B cell (primary cell): ENCODE measurements at regions not wholly inside any gene's neighbourhood (a gene's known extent, or its start where the extent isn't known, plus 50 kb on each side); places are given as distances from the start of the nearest gene placed in this dataset.

Experiments used
- ATAC-seq: fragments of 200-7000 bp; cut with Tn5 transposase; one replicate; pipeline ENCODE4 v1.10.0; 2021; ENCODE audit warnings: low read depth, mild to moderate bottlenecking, moderate number of reproducible peaks, moderate library complexity
- CTCF ChIA-PET: fragments of 350-600 bp; sonication (Branson Sonifier 250); formaldehyde crosslinking; loops from one replicate; lab custom pipeline; 2021; ENCODE audit warnings: antibody characterized with exemption, inconsistent platforms; lab: Charles Lee
- POLR2A ChIA-PET: fragments of 350-600 bp; sonication (Branson Sonifier 250); formaldehyde crosslinking; loops from one replicate; lab custom pipeline; 2021; ENCODE audit warnings: antibody characterized with exemption; lab: Charles Lee
- DNase-seq: peaks from one replicate; pipeline ENCODE4 v3.0.0; 2013
- H2AFZ ChIP-seq: 2 replicates; pipeline ENCODE4 v1.6.1; 2012; ENCODE audit warnings: mild to moderate bottlenecking, low read depth, low read length; ENCODE audit not compliant: insufficient read depth, poor library complexity, severe bottlenecking
- H3K27ac ChIP-seq, 2 donors: 1 replicate in 1 of 2; 2 replicates in 1 of 2; pipeline ENCODE4 v1.5.1; 2012 to 2013; ENCODE audit warnings: low read length in 2 of 2, mild to moderate bottlenecking in 2 of 2, moderate library complexity in 1 of 2
- H3K27me3 ChIP-seq, 4 experiments: fragments of 200-600 bp in 1 of 4; sonication (generic) in 1 of 4; replicated peaks in 1 of 4; 1 replicate in 2 of 4; 2 replicates in 2 of 4; pipeline versions ENCODE4 v1.6.1 to v1.7.0; 2013 to 2016; ENCODE audit warnings: low read length in 3 of 4, mild to moderate bottlenecking in 2 of 4, mixed read lengths in 1 of 4, moderate library complexity in 1 of 4; ENCODE audit not compliant: insufficient read depth in 4 of 4, control insufficient read depth in 3 of 4; ENCODE audit errors: control extremely low read depth in 1 of 4
- H3K36me3 ChIP-seq, 2 experiments: replicated peaks in 1 of 2; 1 replicate in 1 of 2; 2 replicates in 1 of 2; pipeline versions ENCODE4 v1.6.1 to v1.7.1; 2013; ENCODE audit warnings: low read length in 1 of 2; ENCODE audit not compliant: insufficient read depth in 2 of 2, control insufficient read depth in 1 of 2; ENCODE audit errors: control extremely low read depth in 1 of 2, extremely low read depth in 1 of 2
- H3K4me1 ChIP-seq, 2 donors: fragments of 200-600 bp in 1 of 2; sonication (generic) in 1 of 2; 1 replicate in 1 of 2; 2 replicates in 1 of 2; pipeline versions ENCODE4 v1.5.1 to v1.6.1; 2013 to 2017; ENCODE audit warnings: low read length in 2 of 2; ENCODE audit not compliant: control insufficient read depth in 2 of 2, insufficient read depth in 2 of 2
- H3K4me2 ChIP-seq: replicated peaks from 2 replicates; pipeline ENCODE3; 2012; ENCODE audit warnings: mild to moderate bottlenecking, low read depth, low read length; ENCODE audit not compliant: poor library complexity, severe bottlenecking
- H3K4me3 ChIP-seq, 5 experiments: fragments of 200-600 bp in 1 of 5; sonication (generic) in 1 of 5; 1 replicate in 3 of 5; 2 replicates in 2 of 5; pipeline versions ENCODE4 v1.5.1 to v1.7.0; 2011 to 2016; ENCODE audit warnings: low read length in 4 of 5, mild to moderate bottlenecking in 4 of 5, low read depth in 2 of 5, control low read depth in 1 of 5, moderate library complexity in 1 of 5; ENCODE audit not compliant: insufficient read depth in 1 of 5; ENCODE audit errors: control extremely low read depth in 1 of 5, extremely low read depth in 1 of 5
- H3K79me2 ChIP-seq: fragments of 200-600 bp; sonication (generic); one replicate; pipeline ENCODE4 v1.6.0; 2016; ENCODE audit warnings: low read length; ENCODE audit not compliant: control insufficient read depth, insufficient read depth
- H3K9ac ChIP-seq: fragments of 200-600 bp; sonication (generic); 2 replicates; pipeline ENCODE4 v1.6.1; 2017; ENCODE audit warnings: mild to moderate bottlenecking, low read length, moderate library complexity
- H3K9me3 ChIP-seq, 3 donors: one replicate each; pipeline versions ENCODE4 v1.6.1 to v1.7.1; 2013; ENCODE audit warnings: low read length in 2 of 3; ENCODE audit not compliant: control insufficient read depth in 2 of 3, insufficient read depth in 1 of 3; ENCODE audit errors: control extremely low read depth in 1 of 3
- H4K20me1 ChIP-seq: 2 replicates; pipeline ENCODE4 v1.6.0; 2012; ENCODE audit warnings: mild to moderate bottlenecking, low read length; ENCODE audit not compliant: insufficient read depth, control insufficient read depth, poor library complexity, severe bottlenecking
- H3K27ac Mint-ChIP-seq: one replicate; pipeline ENCODE4 v1.8.0; 2021; ENCODE audit warnings: mixed read lengths
- H3K27me3 Mint-ChIP-seq: one replicate; pipeline ENCODE4 v1.8.0; 2021; ENCODE audit warnings: mixed read lengths
- H3K4me1 Mint-ChIP-seq: one replicate; pipeline ENCODE4 v1.8.0; 2021; ENCODE audit warnings: mixed read lengths
- H3K4me3 Mint-ChIP-seq: one replicate; pipeline ENCODE4 v1.8.0; 2021; ENCODE audit warnings: mixed read lengths
- H3K9me3 Mint-ChIP-seq: one replicate; pipeline ENCODE4 v1.8.0; 2022; ENCODE audit warnings: mixed read lengths; ENCODE audit not compliant: insufficient read depth
- CTCF ChIP-seq: fragments of 200-600 bp; IDR thresholded peaks from one replicate; pipeline ENCODE4 v1.8.0; 2022; ENCODE audit warnings: antibody characterized with exemption, mild to moderate bottlenecking
- EZH2 ChIP-seq: IDR thresholded peaks from 2 replicates; pipeline ENCODE4 v1.6.1; 2012; ENCODE audit warnings: borderline replicate concordance, low read depth, mild to moderate bottlenecking, moderate library complexity, low read length; ENCODE audit not compliant: insufficient read depth, poor library complexity, severe bottlenecking
- WGBS: methylation state at CpG from one replicate; pipeline ENCODE4 v1.1.5; 2013; ENCODE audit warnings: missing lambda C conversion rate; ENCODE audit not compliant: insufficient coverage; 5-methylcytosine and 5-hydroxymethylcytosine counted together
- intact Hi-C: fragments of 100-400 bp; cut with micrococcal nuclease; formaldehyde crosslinking; loops from one replicate; pipeline ENCODE4 v1.10.0; 2022

GRCh38 chr3:40598338-40598737, 73.6 kb downstream of the ZNF621 start:
- Histone ChIP-seq H3K27ac (no peak overlapping the region), H3K79me2 (no peaks in the 10 kb centered on the region), H3K9ac (no peak overlapping the region), H3K27me3 (peaks cover 0 to 5% (median 0%) of the 10 kb centered on the region in 4 experiments), H3K4me3 (no peak overlapping the region), H3K9me3 (peaks cover 0 to 2% (median 0%) of the 10 kb centered on the region in 3 donors), H3K36me3 (no peaks in the 10 kb centered on the region), H4K20me1 (no peaks in the 10 kb centered on the region), H2AFZ (no peak overlapping the region), H3K4me1 (no peaks in the 10 kb centered on the region), H3K4me2 (no peak overlapping the region)
- H3K4me3 Mint-ChIP-seq = no peak overlapping the region
- no peaks in the 10 kb centered on the region for H3K4me1 Mint-ChIP-seq
- no peak for DNase-seq
- H3K27ac Mint-ChIP-seq = no peak overlapping the region
- H3K9me3 Mint-ChIP-seq = no peaks in the 10 kb centered on the region
- intact Hi-C loops = no loop called here
- ChIA-PET POLR2A (no interaction called here), CTCF (interaction anchor here (1.1 to 1.9 kb wide), 3 partner anchors 9 to 18 kb away, joined by 3 to 9 read pairs (median 5); no protein-coding TSS in a partner anchor)
- no peak for TF ChIP-seq EZH2
- no peak for TF ChIP-seq CTCF
- H3K27me3 Mint-ChIP-seq = peaks cover 37% of the 10 kb centered on the region
- ATAC-seq = no peak

- H3K4me2 ChIP-seq = no peak overlapping the region
- H3K27ac Mint-ChIP-seq = no peak overlapping the region
- ATAC-seq (no peak), DNase-seq (no peak)
- TF ChIP-seq CTCF (no peak), EZH2 (no peak)
- H3K36me3 ChIP-seq = no peaks in the 10 kb centered on the region
- H3K4me1 Mint-ChIP-seq = no peaks in the 10 kb centered on the region
- no peak overlapping the region for H3K4me3 ChIP-seq
- no peak overlapping the region for H3K27ac ChIP-seq
- peaks cover 0 to 2% (median 0%) of the 10 kb centered on the region in 3 donors for H3K9me3 ChIP-seq
- no peak overlapping the region for H3K9ac ChIP-seq
- H3K9me3 Mint-ChIP-seq = no peaks in the 10 kb centered on the region
- peaks cover 0 to 5% (median 0%) of the 10 kb centered on the region in 4 experiments for H3K27me3 ChIP-seq
- no peak overlapping the region for H2AFZ ChIP-seq
- no peak overlapping the region for H3K4me3 Mint-ChIP-seq
- no peaks in the 10 kb centered on the region for H3K4me1 ChIP-seq
- H3K79me2 ChIP-seq = no peaks in the 10 kb centered on the region
- CTCF ChIA-PET = interaction anchor here (1.6 to 1.9 kb wide), 2 partner anchors 10 to 14 kb away, joined by 5 to 9 read pairs; no protein-coding TSS in a partner anchor
- H3K27me3 Mint-ChIP-seq = peaks cover 37% of the 10 kb centered on the region
- POLR2A ChIA-PET = no interaction called here
- intact Hi-C loops = no loop called here
- no peaks in the 10 kb centered on the region for H4K20me1 ChIP-seq
- WGBS = 80% methylated on average over 2 of the region's 3 CpGs
Measured at GRCh38 chr3:40598962-40599361, 74.2 kb downstream of the ZNF621 start.
